ENCODE measurements at regions not wholly inside any gene's neighbourhood (a gene's known extent, or its start where the extent isn't known, plus 50 kb on each side); places are given as distances from the start of the nearest gene placed in this dataset.
"Not testable (repeated sequence)": the region's sequence is repeated elsewhere in the genome, so short reads cannot be mapped to it uniquely, and the experiment has no call there.

- DNase-seq (ENCODE audit: low read depth, low spot score) = no peak
- H3K9me3 ChIP-seq (ENCODE audit: control insufficient read depth, insufficient read depth, low read length) = no peaks in the 10 kb centered on the region
- no peak overlapping the region for H3K4me3 ChIP-seq (ENCODE audit: low read length)
- no peaks in the 10 kb centered on the region for H3K27me3 ChIP-seq (ENCODE audit: control insufficient read depth, insufficient read depth, low read length)
- no peaks in the 10 kb centered on the region for H3K4me1 ChIP-seq (ENCODE audit: control insufficient read depth, insufficient read depth, low read length)
- no peak overlapping the region for H3K27ac ChIP-seq (ENCODE audit: low read length)
- H3K36me3 ChIP-seq (ENCODE audit: control insufficient read depth, insufficient read depth, low read length) = no peaks in the 10 kb centered on the region
These were observed 392.6 kb upstream of the FAM174A start for GRCh38 chr5:100142607-100143006.

- no peak overlapping the region for H3K4me3 ChIP-seq (ENCODE audit: low read length)
- no peak for DNase-seq (ENCODE audit: low read depth, low spot score)
- no CpG with 5 or more reads among the region's 1 CpG for WGBS (ENCODE audit: insufficient coverage, insufficient read length)
- no peak overlapping the region for H3K27ac ChIP-seq (ENCODE audit: low read length)
- H3K36me3 ChIP-seq (ENCODE audit: control insufficient read depth, insufficient read depth, low read length) = no peaks in the 10 kb centered on the region
- no peaks in the 10 kb centered on the region for H3K27me3 ChIP-seq (ENCODE audit: control insufficient read depth, insufficient read depth, low read length)
- no peaks in the 10 kb centered on the region for H3K4me1 ChIP-seq (ENCODE audit: control insufficient read depth, insufficient read depth, low read length)
- no peaks in the 10 kb centered on the region for H3K9me3 ChIP-seq (ENCODE audit: control insufficient read depth, insufficient read depth, low read length)
These were observed 404.0 kb upstream of the FAM174A start for GRCh38 chr5:100131161-100131560.

GRCh38 chr5:100130307-100130706 lies 404.9 kb upstream of the FAM174A start:
- Histone ChIP-seq H3K4me1 (ENCODE audit: control insufficient read depth, insufficient read depth, low read length) (no peaks in the 10 kb centered on the region), H3K4me3 (ENCODE audit: low read length) (no peak overlapping the region), H3K36me3 (ENCODE audit: control insufficient read depth, insufficient read depth, low read length) (no peaks in the 10 kb centered on the region), H3K27me3 (ENCODE audit: control insufficient read depth, insufficient read depth, low read length) (no peaks in the 10 kb centered on the region), H3K9me3 (ENCODE audit: control insufficient read depth, insufficient read depth, low read length) (no peaks in the 10 kb centered on the region), H3K27ac (ENCODE audit: low read length) (no peak overlapping the region)
- no peak for DNase-seq (ENCODE audit: low read depth, low spot score)

- Histone ChIP-seq H3K27ac (ENCODE audit: low read length) (no peak overlapping the region), H3K36me3 (ENCODE audit: control insufficient read depth, insufficient read depth, low read length) (no peaks in the 10 kb centered on the region), H3K4me1 (ENCODE audit: control insufficient read depth, insufficient read depth, low read length) (no peaks in the 10 kb centered on the region), H3K9me3 (ENCODE audit: control insufficient read depth, insufficient read depth, low read length) (no peaks in the 10 kb centered on the region), H3K4me3 (ENCODE audit: low read length) (no peak overlapping the region), H3K27me3 (ENCODE audit: control insufficient read depth, insufficient read depth, low read length) (no peaks in the 10 kb centered on the region)
- no CpG with 5 or more reads among the region's 1 CpG for WGBS (ENCODE audit: insufficient coverage, insufficient read length)
- no peak for DNase-seq (ENCODE audit: low read depth, low spot score)
These were observed 415.3 kb upstream of the FAM174A start for GRCh38 chr5:100119903-100120302.

GRCh38 chr5:100110497-100110896 lies 424.7 kb upstream of the FAM174A start:
- DNase-seq (ENCODE audit: low read depth, low spot score) = no peak
- H3K36me3 ChIP-seq (ENCODE audit: control insufficient read depth, insufficient read depth, low read length) = no peaks in the 10 kb centered on the region
- H3K27me3 ChIP-seq (ENCODE audit: control insufficient read depth, insufficient read depth, low read length) = no peaks in the 10 kb centered on the region
- no peak overlapping the region for H3K4me3 ChIP-seq (ENCODE audit: low read length)
- no peak overlapping the region for H3K27ac ChIP-seq (ENCODE audit: low read length)
- H3K9me3 ChIP-seq (ENCODE audit: control insufficient read depth, insufficient read depth, low read length) = no peaks in the 10 kb centered on the region
- no CpG with 5 or more reads among the region's 2 CpGs for WGBS (ENCODE audit: insufficient coverage, insufficient read length)
- no peaks in the 10 kb centered on the region for H3K4me1 ChIP-seq (ENCODE audit: control insufficient read depth, insufficient read depth, low read length)

- no CpG with 5 or more reads among the region's 3 CpGs for WGBS (ENCODE audit: insufficient coverage, insufficient read length)
- H3K4me3 ChIP-seq (ENCODE audit: low read length) = no peak overlapping the region
- no peak for DNase-seq (ENCODE audit: low read depth, low spot score)
- no peaks in the 10 kb centered on the region for H3K36me3 ChIP-seq (ENCODE audit: control insufficient read depth, insufficient read depth, low read length)
- no peaks in the 10 kb centered on the region for H3K4me1 ChIP-seq (ENCODE audit: control insufficient read depth, insufficient read depth, low read length)
- H3K9me3 ChIP-seq (ENCODE audit: control insufficient read depth, insufficient read depth, low read length) = no peaks in the 10 kb centered on the region
- no peaks in the 10 kb centered on the region for H3K27me3 ChIP-seq (ENCODE audit: control insufficient read depth, insufficient read depth, low read length)
- no peak overlapping the region for H3K27ac ChIP-seq (ENCODE audit: low read length)
These were observed 426.3 kb upstream of the FAM174A start for GRCh38 chr5:100108883-100109282.

GRCh38 chr5:100103592-100104119 lies 431.5 kb upstream of the FAM174A start:
- no CpG with 5 or more reads among the region's 1 CpG for WGBS (ENCODE audit: insufficient coverage, insufficient read length)
- not testable (repeated sequence) for H3K9me3 ChIP-seq (ENCODE audit: control insufficient read depth, insufficient read depth, low read length); H3K27ac ChIP-seq (ENCODE audit: low read length); DNase-seq (ENCODE audit: low read depth, low spot score); H3K4me1 ChIP-seq (ENCODE audit: control insufficient read depth, insufficient read depth, low read length); H3K4me3 ChIP-seq (ENCODE audit: low read length); H3K27me3 ChIP-seq (ENCODE audit: control insufficient read depth, insufficient read depth, low read length); H3K36me3 ChIP-seq (ENCODE audit: control insufficient read depth, insufficient read depth, low read length)

- H3K4me1 ChIP-seq (ENCODE audit: control insufficient read depth, insufficient read depth, low read length); H3K27ac ChIP-seq (ENCODE audit: low read length); DNase-seq (ENCODE audit: low read depth, low spot score); H3K36me3 ChIP-seq (ENCODE audit: control insufficient read depth, insufficient read depth, low read length); H3K9me3 ChIP-seq (ENCODE audit: control insufficient read depth, insufficient read depth, low read length); H3K4me3 ChIP-seq (ENCODE audit: low read length); H3K27me3 ChIP-seq (ENCODE audit: control insufficient read depth, insufficient read depth, low read length): not testable (repeated sequence)
- no CpG with 5 or more reads among the region's 2 CpGs for WGBS (ENCODE audit: insufficient coverage, insufficient read length)
These were observed 433.7 kb upstream of the FAM174A start for GRCh38 chr5:100101466-100101865.

GRCh38 chr5:100096328-100096727 lies 438.8 kb upstream of the FAM174A start:
- not testable (repeated sequence) for H3K36me3 ChIP-seq (ENCODE audit: control insufficient read depth, insufficient read depth, low read length); DNase-seq (ENCODE audit: low read depth, low spot score); H3K4me1 ChIP-seq (ENCODE audit: control insufficient read depth, insufficient read depth, low read length); H3K4me3 ChIP-seq (ENCODE audit: low read length); H3K27me3 ChIP-seq (ENCODE audit: control insufficient read depth, insufficient read depth, low read length); H3K9me3 ChIP-seq (ENCODE audit: control insufficient read depth, insufficient read depth, low read length); H3K27ac ChIP-seq (ENCODE audit: low read length)

- not testable (repeated sequence) for H3K4me3 ChIP-seq (ENCODE audit: low read length); H3K36me3 ChIP-seq (ENCODE audit: control insufficient read depth, insufficient read depth, low read length); H3K27me3 ChIP-seq (ENCODE audit: control insufficient read depth, insufficient read depth, low read length); H3K4me1 ChIP-seq (ENCODE audit: control insufficient read depth, insufficient read depth, low read length); DNase-seq (ENCODE audit: low read depth, low spot score); H3K27ac ChIP-seq (ENCODE audit: low read length); H3K9me3 ChIP-seq (ENCODE audit: control insufficient read depth, insufficient read depth, low read length)
- WGBS (ENCODE audit: insufficient coverage, insufficient read length) = no CpG with 5 or more reads among the region's 3 CpGs
These were observed 454.5 kb upstream of the FAM174A start for GRCh38 chr5:100080703-100081102.

GRCh38 chr5:100079163-100079562 lies 456.0 kb upstream of the FAM174A start:
- not testable (repeated sequence) for H3K4me3 ChIP-seq (ENCODE audit: low read length); H3K27me3 ChIP-seq (ENCODE audit: control insufficient read depth, insufficient read depth, low read length); DNase-seq (ENCODE audit: low read depth, low spot score); H3K27ac ChIP-seq (ENCODE audit: low read length); H3K36me3 ChIP-seq (ENCODE audit: control insufficient read depth, insufficient read depth, low read length); H3K4me1 ChIP-seq (ENCODE audit: control insufficient read depth, insufficient read depth, low read length); H3K9me3 ChIP-seq (ENCODE audit: control insufficient read depth, insufficient read depth, low read length)
- no CpG with 5 or more reads among the region's 1 CpG for WGBS (ENCODE audit: insufficient coverage, insufficient read length)
